Psoas muscle (tissue), 7 donors: ENCODE measurements at regions not wholly inside any gene's neighbourhood (a gene's known extent, or its start where the extent isn't known, plus 50 kb on each side); places are given as distances from the start of the nearest gene placed in this dataset.

Experiments
- ATAC-seq, 4 donors: fragments of 200-7000 bp; cut with Tn5 transposase; one replicate each; pipeline ENCODE4 v1.9.1; 2020; ENCODE audit warnings: moderate library complexity in 3 of 4, mild to moderate bottlenecking in 2 of 4
- DNase-seq, 2 donors: peaks; one replicate each; pipeline ENCODE4 v3.0.0-alpha.2; 2020
- H3K27ac ChIP-seq: fragments of 200-600 bp; one replicate; pipeline ENCODE4 v1.8.0; 2022
- H3K27me3 ChIP-seq, 3 donors: fragments of 200-600 bp in 1 of 3; one replicate each; pipeline versions ENCODE4 v1.6.1 to v1.8.0; 2013 to 2022; ENCODE audit warnings: low read length in 2 of 3, mild to moderate bottlenecking in 2 of 3, moderate library complexity in 1 of 3; ENCODE audit not compliant: insufficient read depth in 3 of 3
- H3K36me3 ChIP-seq, 2 donors: fragments of 200-600 bp in 1 of 2; one replicate each; pipeline versions ENCODE4 v1.6.1 to v1.8.0; 2013 to 2022; ENCODE audit warnings: low read depth in 1 of 2, mild to moderate bottlenecking in 1 of 2, moderate library complexity in 1 of 2; ENCODE audit not compliant: insufficient read depth in 1 of 2
- H3K4me1 ChIP-seq: fragments of 200-600 bp; one replicate; pipeline ENCODE4 v1.8.0; 2022
- H3K4me3 ChIP-seq: fragments of 200-600 bp; one replicate; pipeline ENCODE4 v1.8.0; 2022; ENCODE audit warnings: mild to moderate bottlenecking
- H3K9me3 ChIP-seq: fragments of 200-600 bp; one replicate; pipeline ENCODE4 v1.8.0; 2022
- WGBS, 3 donors: extraction: QIAGEN DNeasy Blood & Tissue Kit; methylation state at CpG; one replicate each; pipeline versions ENCODE4 v1.1.6 to v1.1.7; 2013; 5-methylcytosine and 5-hydroxymethylcytosine counted together
- intact Hi-C, 2 donors: fragments of 100-400 bp; cut with DNase I; formaldehyde crosslinking; loops; one replicate each; pipeline versions ENCODE4 v1.11.0 to v1.14.2; 2022
- TF ChIP-seq, protein P1 (sequence below): fragments of 200-600 bp; IDR thresholded peaks from one replicate; pipeline ENCODE4 v1.8.0; 2022; ENCODE audit warnings: antibody characterized with exemption
- donor health status: healthy with polysubstance abuse.
- donor health status: DM: no; HTN: no; CAD: no; lungs with moderate emphysema.
- donor health status: Bipolar disorder and iron deficiency.
- donor health status: healthy.
- donor health status: DM: yes; HTN: yes; CAD: no.
- donor health status: DM: no; HTN: no; CAD: no.
- donor health status: DM: yes; HTN: yes; CAD: no.

DNA sequence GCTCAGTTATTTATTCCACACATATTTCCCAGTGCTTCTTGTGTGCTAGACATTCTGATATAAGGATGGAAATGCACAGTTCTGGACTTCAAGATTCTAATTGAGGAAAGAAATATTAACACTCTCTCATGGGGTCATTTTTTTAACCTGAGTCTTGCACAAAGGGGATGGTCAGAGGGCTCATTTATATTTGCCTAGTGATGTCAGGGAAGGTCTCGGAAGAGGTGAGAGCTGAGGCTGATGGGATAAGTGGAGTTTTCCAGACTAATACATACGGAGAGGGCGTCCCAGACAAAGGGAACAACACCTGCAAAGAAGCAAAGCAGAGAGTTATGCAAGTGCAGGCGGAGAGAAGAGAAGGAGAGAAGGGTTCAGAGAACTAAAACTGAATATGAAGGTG is 1304.6 kb upstream of the TENM4 start:
- H3K9me3 ChIP-seq, result no peaks in the 10 kb centered on the region
- H3K27ac ChIP-seq, result no peak overlapping the region
- no peaks in the 10 kb centered on the region for H3K27me3 ChIP-seq
- 86 to 92% (median 90%) methylated on average over 4 of the region's 4 CpGs for WGBS, 3 donors
- H3K36me3 ChIP-seq, result no peaks in the 10 kb centered on the region
- intact Hi-C loops, result no loop called here
- no peak for DNase-seq
- no peak overlapping the region for H3K4me3 ChIP-seq
- no peaks in the 10 kb centered on the region for H3K4me1 ChIP-seq
- TF ChIP-seq, protein P1, sequence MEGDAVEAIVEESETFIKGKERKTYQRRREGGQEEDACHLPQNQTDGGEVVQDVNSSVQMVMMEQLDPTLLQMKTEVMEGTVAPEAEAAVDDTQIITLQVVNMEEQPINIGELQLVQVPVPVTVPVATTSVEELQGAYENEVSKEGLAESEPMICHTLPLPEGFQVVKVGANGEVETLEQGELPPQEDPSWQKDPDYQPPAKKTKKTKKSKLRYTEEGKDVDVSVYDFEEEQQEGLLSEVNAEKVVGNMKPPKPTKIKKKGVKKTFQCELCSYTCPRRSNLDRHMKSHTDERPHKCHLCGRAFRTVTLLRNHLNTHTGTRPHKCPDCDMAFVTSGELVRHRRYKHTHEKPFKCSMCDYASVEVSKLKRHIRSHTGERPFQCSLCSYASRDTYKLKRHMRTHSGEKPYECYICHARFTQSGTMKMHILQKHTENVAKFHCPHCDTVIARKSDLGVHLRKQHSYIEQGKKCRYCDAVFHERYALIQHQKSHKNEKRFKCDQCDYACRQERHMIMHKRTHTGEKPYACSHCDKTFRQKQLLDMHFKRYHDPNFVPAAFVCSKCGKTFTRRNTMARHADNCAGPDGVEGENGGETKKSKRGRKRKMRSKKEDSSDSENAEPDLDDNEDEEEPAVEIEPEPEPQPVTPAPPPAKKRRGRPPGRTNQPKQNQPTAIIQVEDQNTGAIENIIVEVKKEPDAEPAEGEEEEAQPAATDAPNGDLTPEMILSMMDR, result no peak
- no peak for ATAC-seq

DNA sequence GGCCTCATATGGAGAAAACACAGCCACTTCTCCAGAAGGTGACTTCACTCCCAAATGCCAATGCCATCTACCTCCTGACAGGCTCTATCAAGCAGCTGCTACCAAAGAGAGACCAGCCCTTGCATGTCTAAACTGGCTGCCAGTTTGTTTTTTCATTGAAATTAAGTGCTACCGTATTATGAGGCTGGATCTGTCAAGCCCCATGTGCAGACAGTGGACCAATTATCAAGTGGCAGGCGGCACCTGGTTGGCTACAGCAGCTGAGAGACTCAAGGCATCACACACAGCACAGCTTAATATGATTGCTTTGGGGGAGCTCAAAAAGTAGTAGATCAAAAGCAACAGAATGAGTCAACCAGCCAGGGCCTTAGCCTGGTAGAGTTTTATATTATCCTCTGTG is 1293.0 kb upstream of the TENM4 start:
- Histone ChIP-seq H3K9me3 (no peaks in the 10 kb centered on the region), H3K4me3 (no peak overlapping the region), H3K4me1 (no peaks in the 10 kb centered on the region), H3K36me3 (no peaks in the 10 kb centered on the region), H3K27me3 (no peaks in the 10 kb centered on the region), H3K27ac (no peak overlapping the region)
- WGBS, 3 donors, result 72 to 83% (median 76%) methylated on average over 2 of the region's 2 CpGs
- TF ChIP-seq, protein P1, result no peak
- intact Hi-C loops, result no loop called here
- ATAC-seq (no peak), DNase-seq (no peak)

DNA sequence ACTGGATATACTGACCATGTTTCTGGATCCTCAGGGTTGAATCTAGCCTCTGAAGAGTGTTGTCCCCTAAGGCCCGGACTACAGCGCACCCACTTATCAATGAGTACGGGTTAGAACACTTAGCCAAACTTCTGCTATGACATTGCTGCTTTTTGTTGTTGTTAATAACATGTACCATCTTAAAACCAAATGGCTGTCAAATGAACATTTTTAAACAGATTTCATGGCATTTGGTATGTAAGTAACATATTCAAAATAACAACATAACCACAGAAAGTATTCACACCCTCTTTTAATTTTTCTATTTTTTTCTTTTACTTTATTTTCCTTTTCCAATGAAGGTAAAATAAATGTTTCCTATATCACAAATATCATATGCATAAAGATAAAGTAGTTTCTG is 1292.5 kb upstream of the TENM4 start:
- no peak for DNase-seq
- H3K4me1 ChIP-seq, result no peaks in the 10 kb centered on the region
- no peaks in the 10 kb centered on the region for H3K36me3 ChIP-seq
- H3K27me3 ChIP-seq, result no peaks in the 10 kb centered on the region
- no peak overlapping the region for H3K27ac ChIP-seq
- intact Hi-C loops, result no loop called here
- no peak for ATAC-seq
- TF ChIP-seq, protein P1, result no peak
- 94 to 96% (median 94%) methylated on average over 3 of the region's 3 CpGs for WGBS, 3 donors
- no peak overlapping the region for H3K4me3 ChIP-seq
- no peaks in the 10 kb centered on the region for H3K9me3 ChIP-seq

DNA sequence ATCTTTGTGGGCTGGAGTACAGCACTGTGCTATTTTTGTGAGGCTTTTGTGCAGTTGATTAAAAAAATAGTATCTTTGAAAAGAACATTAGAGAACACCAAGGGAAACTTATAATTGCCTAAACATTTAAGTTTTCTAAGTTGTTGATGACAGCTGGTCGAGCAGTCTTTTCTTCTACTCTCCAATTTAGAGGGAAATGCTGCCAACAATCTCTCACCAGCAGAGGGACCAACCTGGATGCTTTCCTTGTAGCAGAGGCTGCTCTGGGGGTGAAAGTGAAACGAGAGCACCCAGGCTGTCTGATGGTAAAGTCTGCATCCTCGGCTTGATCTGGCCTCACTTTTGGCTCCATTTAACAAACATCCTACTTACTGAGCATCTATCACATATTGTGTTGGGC is 1286.5 kb upstream of the TENM4 start:
- Histone ChIP-seq H3K27ac (no peak overlapping the region), H3K4me3 (no peak overlapping the region), H3K27me3 (no peaks in the 10 kb centered on the region), H3K36me3 (no peaks in the 10 kb centered on the region), H3K4me1 (no peaks in the 10 kb centered on the region), H3K9me3 (no peaks in the 10 kb centered on the region)
- TF ChIP-seq, protein P1, result no peak
- ATAC-seq (no peak), DNase-seq (no peak)
- intact Hi-C loops, result no loop called here
- WGBS, 3 donors, result 12 to 21% (median 14%) methylated on average over 3 of the region's 3 CpGs

DNA sequence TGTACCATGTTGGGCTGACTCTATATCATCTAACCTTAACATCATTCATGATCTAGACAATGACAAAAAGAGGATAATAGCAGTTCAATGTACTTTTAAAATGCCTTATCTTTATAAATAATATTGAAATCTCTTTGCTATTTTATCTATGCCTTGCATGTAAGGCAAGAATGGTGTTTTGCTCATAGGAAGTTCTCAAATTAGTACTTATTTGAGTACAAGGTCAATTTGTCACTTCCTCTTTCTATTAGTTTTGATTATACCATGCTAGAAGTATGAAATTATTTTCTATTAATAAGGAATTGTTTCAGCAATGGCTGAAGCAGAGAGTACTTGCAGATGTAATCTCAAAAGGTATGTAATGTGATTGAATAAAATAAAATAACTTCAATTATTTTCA is 1285.4 kb upstream of the TENM4 start:
- Histone ChIP-seq H3K36me3 (no peaks in the 10 kb centered on the region), H3K4me1 (no peaks in the 10 kb centered on the region), H3K27ac (no peak overlapping the region), H3K4me3 (no peak overlapping the region), H3K9me3 (no peaks in the 10 kb centered on the region), H3K27me3 (no peaks in the 10 kb centered on the region)
- TF ChIP-seq, protein P1, result no peak
- ATAC-seq, result no peak
- DNase-seq, result no peak
- intact Hi-C loops, result no loop called here
